Gastroesophageal sphincter (tissue), 3 donors: ENCODE measurements at regions not wholly inside any gene's neighbourhood (a gene's known extent, or its start where the extent isn't known, plus 50 kb on each side); places are given as distances from the start of the nearest gene placed in this dataset.

Experiments
- CTCF ChIP-seq, 4 experiments: fragments of 200-600 bp in 2 of 4; fragments of 450-650 bp in 2 of 4; sonication (generic) in 1 of 4; IDR thresholded peaks; one replicate each; pipeline ENCODE4 v1.5.1; 2017 to 2019; ENCODE audit warnings: antibody characterized with exemption in 4 of 4, mild to moderate bottlenecking in 2 of 4, moderate library complexity in 2 of 4
- EP300 ChIP-seq: sonication (generic); formaldehyde crosslinking; IDR thresholded peaks from one replicate; pipeline ENCODE4 v1.6.1; 2017; ENCODE audit warnings: antibody characterized with exemption, mild to moderate bottlenecking
- POLR2A ChIP-seq, 2 donors: fragments of 450-650 bp; IDR thresholded peaks; one replicate each; pipeline ENCODE4 v1.6.1; 2017; ENCODE audit warnings: antibody characterized with exemption in 2 of 2, mild to moderate bottlenecking in 2 of 2, moderate library complexity in 1 of 2
- POLR2AphosphoS5 ChIP-seq: sonication (generic); formaldehyde crosslinking; IDR thresholded peaks from one replicate; pipeline ENCODE4 v1.6.1; 2017; ENCODE audit warnings: antibody characterized with exemption

DNA sequence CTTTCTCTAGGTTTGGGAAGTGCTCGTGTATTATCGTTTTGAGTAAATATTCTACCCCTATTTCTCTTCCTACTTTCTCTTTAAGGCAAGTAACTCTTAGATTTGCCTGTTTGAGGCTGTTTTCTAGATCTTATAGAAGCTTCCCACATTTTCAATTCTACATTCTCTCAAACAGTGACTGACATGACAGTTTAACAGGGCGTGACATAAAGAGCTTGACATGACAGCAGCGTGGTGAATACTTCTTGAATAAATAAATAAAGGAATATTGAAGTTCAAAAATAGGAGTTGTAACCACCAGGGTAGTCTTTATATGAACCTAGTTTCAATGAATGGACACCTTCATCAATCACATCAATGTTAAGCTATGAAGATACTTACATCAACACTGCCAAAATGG is 162.0 kb downstream of the TRAM1L1 start:
- TF ChIP-seq POLR2A (IDR thresholded peaks at IDR 0.05), result no peak
- no peak for TF ChIP-seq CTCF (IDR thresholded peaks at IDR 0.05)
- no peak for TF ChIP-seq POLR2AphosphoS5
- TF ChIP-seq EP300, result no peak
